Panc1 (cell line): ENCODE measurements at regions not wholly inside any gene's neighbourhood (a gene's known extent, or its start where the extent isn't known, plus 50 kb on each side); places are given as distances from the start of the nearest gene placed in this dataset.

Experiments
- POLR2AphosphoS5 ChIP-seq: IDR thresholded peaks from 2 replicates; pipeline ENCODE4 v1.6.1; 2012; ENCODE audit warnings: mild to moderate bottlenecking, low read depth, low read length, moderate library complexity
- SIN3A ChIP-seq: IDR thresholded peaks from 2 replicates; pipeline ENCODE4 v1.6.1; 2012; ENCODE audit warnings: low read depth, mild to moderate bottlenecking, low read length, moderate library complexity, borderline replicate concordance; ENCODE audit not compliant: insufficient read depth
- TCF7L2 ChIP-seq: IDR thresholded peaks from 2 replicates; pipeline ENCODE4 v1.6.1; 2011; ENCODE audit warnings: mild to moderate bottlenecking, low read depth, low read length, inconsistent platforms
- TF ChIP-seq, protein P1 (sequence below): fragments of 450-650 bp; IDR thresholded peaks from 2 replicates; pipeline ENCODE4 v1.5.1; 2017; ENCODE audit warnings: mild to moderate bottlenecking
- TF ChIP-seq, protein P2 (sequence below), 2 experiments: IDR thresholded peaks; 2 replicates each; pipeline ENCODE4 v1.6.1; 2011 to 2012; ENCODE audit warnings: low read depth in 2 of 2, control low read depth in 1 of 2, low read length in 1 of 2, mild to moderate bottlenecking in 1 of 2, moderate library complexity in 1 of 2; ENCODE audit not compliant: insufficient read depth in 1 of 2

DNA sequence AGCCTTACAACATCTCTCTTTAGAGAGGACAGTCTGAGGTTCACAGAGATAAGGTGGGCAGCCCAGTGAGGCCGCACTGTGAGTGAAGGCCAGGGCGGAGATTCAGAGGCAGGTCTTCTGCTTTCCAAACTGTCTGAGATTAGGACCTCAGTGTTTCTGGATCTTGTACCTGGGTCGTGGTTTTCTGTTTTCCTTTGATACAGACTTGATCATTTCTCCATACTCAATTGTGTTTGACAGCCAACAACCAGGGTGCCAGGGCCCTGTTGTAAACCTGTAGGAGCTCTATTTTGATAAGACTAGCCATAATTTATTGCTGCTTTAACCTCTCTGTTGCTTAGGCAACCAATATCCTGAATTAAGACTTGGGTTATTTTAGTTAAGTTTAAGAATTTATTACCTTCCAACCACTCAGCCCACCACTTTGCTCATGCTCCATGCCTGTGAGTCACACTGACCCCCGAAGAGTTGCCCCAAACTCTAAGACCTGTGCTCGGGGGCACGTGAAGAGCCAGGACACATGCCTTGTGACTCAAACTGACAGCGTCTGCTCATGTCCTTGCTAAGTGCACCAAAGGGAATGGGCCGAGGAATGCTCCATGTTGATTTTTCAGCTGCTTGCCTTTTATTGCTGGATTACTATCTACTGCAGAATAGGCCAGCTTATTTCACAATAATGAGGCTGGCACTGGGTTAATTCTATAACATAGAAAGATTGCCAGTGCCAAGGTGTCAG is 248.6 kb downstream of the BCL2 start:
- no peak for TF ChIP-seq POLR2AphosphoS5
- TF ChIP-seq, protein P1, sequence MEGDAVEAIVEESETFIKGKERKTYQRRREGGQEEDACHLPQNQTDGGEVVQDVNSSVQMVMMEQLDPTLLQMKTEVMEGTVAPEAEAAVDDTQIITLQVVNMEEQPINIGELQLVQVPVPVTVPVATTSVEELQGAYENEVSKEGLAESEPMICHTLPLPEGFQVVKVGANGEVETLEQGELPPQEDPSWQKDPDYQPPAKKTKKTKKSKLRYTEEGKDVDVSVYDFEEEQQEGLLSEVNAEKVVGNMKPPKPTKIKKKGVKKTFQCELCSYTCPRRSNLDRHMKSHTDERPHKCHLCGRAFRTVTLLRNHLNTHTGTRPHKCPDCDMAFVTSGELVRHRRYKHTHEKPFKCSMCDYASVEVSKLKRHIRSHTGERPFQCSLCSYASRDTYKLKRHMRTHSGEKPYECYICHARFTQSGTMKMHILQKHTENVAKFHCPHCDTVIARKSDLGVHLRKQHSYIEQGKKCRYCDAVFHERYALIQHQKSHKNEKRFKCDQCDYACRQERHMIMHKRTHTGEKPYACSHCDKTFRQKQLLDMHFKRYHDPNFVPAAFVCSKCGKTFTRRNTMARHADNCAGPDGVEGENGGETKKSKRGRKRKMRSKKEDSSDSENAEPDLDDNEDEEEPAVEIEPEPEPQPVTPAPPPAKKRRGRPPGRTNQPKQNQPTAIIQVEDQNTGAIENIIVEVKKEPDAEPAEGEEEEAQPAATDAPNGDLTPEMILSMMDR = no peak
- TF ChIP-seq SIN3A = no peak
- TF ChIP-seq, protein P2, sequence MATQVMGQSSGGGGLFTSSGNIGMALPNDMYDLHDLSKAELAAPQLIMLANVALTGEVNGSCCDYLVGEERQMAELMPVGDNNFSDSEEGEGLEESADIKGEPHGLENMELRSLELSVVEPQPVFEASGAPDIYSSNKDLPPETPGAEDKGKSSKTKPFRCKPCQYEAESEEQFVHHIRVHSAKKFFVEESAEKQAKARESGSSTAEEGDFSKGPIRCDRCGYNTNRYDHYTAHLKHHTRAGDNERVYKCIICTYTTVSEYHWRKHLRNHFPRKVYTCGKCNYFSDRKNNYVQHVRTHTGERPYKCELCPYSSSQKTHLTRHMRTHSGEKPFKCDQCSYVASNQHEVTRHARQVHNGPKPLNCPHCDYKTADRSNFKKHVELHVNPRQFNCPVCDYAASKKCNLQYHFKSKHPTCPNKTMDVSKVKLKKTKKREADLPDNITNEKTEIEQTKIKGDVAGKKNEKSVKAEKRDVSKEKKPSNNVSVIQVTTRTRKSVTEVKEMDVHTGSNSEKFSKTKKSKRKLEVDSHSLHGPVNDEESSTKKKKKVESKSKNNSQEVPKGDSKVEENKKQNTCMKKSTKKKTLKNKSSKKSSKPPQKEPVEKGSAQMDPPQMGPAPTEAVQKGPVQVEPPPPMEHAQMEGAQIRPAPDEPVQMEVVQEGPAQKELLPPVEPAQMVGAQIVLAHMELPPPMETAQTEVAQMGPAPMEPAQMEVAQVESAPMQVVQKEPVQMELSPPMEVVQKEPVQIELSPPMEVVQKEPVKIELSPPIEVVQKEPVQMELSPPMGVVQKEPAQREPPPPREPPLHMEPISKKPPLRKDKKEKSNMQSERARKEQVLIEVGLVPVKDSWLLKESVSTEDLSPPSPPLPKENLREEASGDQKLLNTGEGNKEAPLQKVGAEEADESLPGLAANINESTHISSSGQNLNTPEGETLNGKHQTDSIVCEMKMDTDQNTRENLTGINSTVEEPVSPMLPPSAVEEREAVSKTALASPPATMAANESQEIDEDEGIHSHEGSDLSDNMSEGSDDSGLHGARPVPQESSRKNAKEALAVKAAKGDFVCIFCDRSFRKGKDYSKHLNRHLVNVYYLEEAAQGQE (IDR thresholded peaks at IDR 0.05; ENCODE audit: insufficient read depth in 1 of 2, low read depth in 2 of 2, low read length in 1 of 2) = no peak
- TF ChIP-seq TCF7L2 = no peak
